H1 (cell line): ENCODE measurements at regions not wholly inside any gene's neighbourhood (a gene's known extent, or its start where the extent isn't known, plus 50 kb on each side); places are given as distances from the start of the nearest gene placed in this dataset.

Experiments used
- CBX5 ChIP-seq: fragments of 300-800, 300-1000 bp; sonication (generic); IDR thresholded peaks from 2 replicates; pipeline ENCODE4 v1.7.1; 2016; ENCODE audit warnings: antibody characterized with exemption, low read length, low read depth
- GABPA ChIP-seq: IDR thresholded peaks from 2 replicates; pipeline ENCODE4 v1.6.1; 2011; ENCODE audit warnings: mild to moderate bottlenecking, low read length, moderate library complexity, borderline replicate concordance; ENCODE audit not compliant: insufficient read depth
- NANOG ChIP-seq: IDR thresholded peaks from 2 replicates; pipeline ENCODE4 v1.6.1; 2011; ENCODE audit warnings: low read length, low read depth, mild to moderate bottlenecking, inconsistent platforms; ENCODE audit not compliant: insufficient read depth, poor library complexity, severe bottlenecking
- POLR2A ChIP-seq, 2 experiments: IDR thresholded peaks; 1 replicate in 1 of 2; 2 replicates in 1 of 2; pipeline ENCODE4 v1.6.1; 2011; ENCODE audit warnings: low read depth in 2 of 2, low read length in 2 of 2, mild to moderate bottlenecking in 2 of 2; ENCODE audit errors: control extremely low read depth in 1 of 2
- RFX5 ChIP-seq: IDR thresholded peaks from 2 replicates; pipeline ENCODE4 v1.6.1; 2011; ENCODE audit warnings: low read depth, low read length, improper control_type of control experiment, borderline replicate concordance
- SAP30 ChIP-seq: fragments of 300-600 bp; sonication (generic); IDR thresholded peaks from 2 replicates; pipeline ENCODE4 v1.7.1; 2012; ENCODE audit warnings: low read length, moderate library complexity, mild to moderate bottlenecking, inconsistent platforms; ENCODE audit not compliant: insufficient read depth, insufficient replicate concordance
- SIN3A ChIP-seq, 2 experiments: IDR thresholded peaks in 1 of 2; conservative IDR thresholded peaks in 1 of 2; 2 replicates each; pipeline ENCODE4 v1.6.1; 2011 to 2012; ENCODE audit warnings: low read length in 2 of 2, improper control_type of control experiment in 1 of 2, low read depth in 1 of 2, mild to moderate bottlenecking in 1 of 2
- SP2 ChIP-seq: IDR thresholded peaks from 2 replicates; pipeline ENCODE4 v1.6.1; 2012; ENCODE audit warnings: mild to moderate bottlenecking, low read length, inconsistent platforms
- TCF12 ChIP-seq: IDR thresholded peaks from 2 replicates; pipeline ENCODE4 v1.6.1; 2011; ENCODE audit warnings: low read depth, mild to moderate bottlenecking, low read length
- ZNF274 ChIP-seq: IDR thresholded peaks from 2 replicates; pipeline ENCODE4 v1.7.0; 2012; ENCODE audit warnings: low read length, borderline replicate concordance; ENCODE audit errors: extremely low read depth
- TF ChIP-seq, protein P1 (sequence below): fragments of 300-600 bp; sonication (generic); IDR thresholded peaks from 2 replicates; pipeline ENCODE4 v1.7.1; 2012; ENCODE audit warnings: low read length, moderate library complexity, mild to moderate bottlenecking, inconsistent platforms; ENCODE audit not compliant: insufficient replicate concordance

DNA sequence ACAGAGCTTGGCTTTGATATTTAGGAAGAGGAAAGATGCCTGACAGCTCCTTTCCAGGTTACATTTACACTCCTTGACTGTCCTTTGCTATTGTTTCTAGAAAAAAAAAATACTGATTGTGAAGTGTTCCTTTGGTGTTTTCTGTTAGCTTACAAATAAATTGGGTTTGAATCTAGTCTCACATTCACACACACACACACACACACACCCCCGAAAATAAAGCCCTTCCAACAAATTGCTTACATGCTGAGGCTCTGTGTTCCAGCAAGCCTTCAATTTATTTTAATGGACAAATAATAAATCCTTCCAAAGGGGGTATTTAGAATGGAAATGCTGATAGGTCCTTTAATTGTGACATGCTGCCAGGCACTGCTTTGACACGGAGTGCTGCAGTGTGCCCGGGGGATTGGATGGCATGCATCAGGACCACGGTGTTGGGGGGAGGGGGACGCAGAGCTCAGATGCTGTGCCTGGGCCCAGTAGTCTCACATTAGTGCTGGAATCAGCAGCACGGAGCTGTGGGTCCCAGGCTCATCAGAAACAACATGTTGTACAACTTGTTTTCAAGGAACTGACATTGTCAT lies 199.9 kb downstream of the CD83 start (continued):
- TF ChIP-seq, protein P1, sequence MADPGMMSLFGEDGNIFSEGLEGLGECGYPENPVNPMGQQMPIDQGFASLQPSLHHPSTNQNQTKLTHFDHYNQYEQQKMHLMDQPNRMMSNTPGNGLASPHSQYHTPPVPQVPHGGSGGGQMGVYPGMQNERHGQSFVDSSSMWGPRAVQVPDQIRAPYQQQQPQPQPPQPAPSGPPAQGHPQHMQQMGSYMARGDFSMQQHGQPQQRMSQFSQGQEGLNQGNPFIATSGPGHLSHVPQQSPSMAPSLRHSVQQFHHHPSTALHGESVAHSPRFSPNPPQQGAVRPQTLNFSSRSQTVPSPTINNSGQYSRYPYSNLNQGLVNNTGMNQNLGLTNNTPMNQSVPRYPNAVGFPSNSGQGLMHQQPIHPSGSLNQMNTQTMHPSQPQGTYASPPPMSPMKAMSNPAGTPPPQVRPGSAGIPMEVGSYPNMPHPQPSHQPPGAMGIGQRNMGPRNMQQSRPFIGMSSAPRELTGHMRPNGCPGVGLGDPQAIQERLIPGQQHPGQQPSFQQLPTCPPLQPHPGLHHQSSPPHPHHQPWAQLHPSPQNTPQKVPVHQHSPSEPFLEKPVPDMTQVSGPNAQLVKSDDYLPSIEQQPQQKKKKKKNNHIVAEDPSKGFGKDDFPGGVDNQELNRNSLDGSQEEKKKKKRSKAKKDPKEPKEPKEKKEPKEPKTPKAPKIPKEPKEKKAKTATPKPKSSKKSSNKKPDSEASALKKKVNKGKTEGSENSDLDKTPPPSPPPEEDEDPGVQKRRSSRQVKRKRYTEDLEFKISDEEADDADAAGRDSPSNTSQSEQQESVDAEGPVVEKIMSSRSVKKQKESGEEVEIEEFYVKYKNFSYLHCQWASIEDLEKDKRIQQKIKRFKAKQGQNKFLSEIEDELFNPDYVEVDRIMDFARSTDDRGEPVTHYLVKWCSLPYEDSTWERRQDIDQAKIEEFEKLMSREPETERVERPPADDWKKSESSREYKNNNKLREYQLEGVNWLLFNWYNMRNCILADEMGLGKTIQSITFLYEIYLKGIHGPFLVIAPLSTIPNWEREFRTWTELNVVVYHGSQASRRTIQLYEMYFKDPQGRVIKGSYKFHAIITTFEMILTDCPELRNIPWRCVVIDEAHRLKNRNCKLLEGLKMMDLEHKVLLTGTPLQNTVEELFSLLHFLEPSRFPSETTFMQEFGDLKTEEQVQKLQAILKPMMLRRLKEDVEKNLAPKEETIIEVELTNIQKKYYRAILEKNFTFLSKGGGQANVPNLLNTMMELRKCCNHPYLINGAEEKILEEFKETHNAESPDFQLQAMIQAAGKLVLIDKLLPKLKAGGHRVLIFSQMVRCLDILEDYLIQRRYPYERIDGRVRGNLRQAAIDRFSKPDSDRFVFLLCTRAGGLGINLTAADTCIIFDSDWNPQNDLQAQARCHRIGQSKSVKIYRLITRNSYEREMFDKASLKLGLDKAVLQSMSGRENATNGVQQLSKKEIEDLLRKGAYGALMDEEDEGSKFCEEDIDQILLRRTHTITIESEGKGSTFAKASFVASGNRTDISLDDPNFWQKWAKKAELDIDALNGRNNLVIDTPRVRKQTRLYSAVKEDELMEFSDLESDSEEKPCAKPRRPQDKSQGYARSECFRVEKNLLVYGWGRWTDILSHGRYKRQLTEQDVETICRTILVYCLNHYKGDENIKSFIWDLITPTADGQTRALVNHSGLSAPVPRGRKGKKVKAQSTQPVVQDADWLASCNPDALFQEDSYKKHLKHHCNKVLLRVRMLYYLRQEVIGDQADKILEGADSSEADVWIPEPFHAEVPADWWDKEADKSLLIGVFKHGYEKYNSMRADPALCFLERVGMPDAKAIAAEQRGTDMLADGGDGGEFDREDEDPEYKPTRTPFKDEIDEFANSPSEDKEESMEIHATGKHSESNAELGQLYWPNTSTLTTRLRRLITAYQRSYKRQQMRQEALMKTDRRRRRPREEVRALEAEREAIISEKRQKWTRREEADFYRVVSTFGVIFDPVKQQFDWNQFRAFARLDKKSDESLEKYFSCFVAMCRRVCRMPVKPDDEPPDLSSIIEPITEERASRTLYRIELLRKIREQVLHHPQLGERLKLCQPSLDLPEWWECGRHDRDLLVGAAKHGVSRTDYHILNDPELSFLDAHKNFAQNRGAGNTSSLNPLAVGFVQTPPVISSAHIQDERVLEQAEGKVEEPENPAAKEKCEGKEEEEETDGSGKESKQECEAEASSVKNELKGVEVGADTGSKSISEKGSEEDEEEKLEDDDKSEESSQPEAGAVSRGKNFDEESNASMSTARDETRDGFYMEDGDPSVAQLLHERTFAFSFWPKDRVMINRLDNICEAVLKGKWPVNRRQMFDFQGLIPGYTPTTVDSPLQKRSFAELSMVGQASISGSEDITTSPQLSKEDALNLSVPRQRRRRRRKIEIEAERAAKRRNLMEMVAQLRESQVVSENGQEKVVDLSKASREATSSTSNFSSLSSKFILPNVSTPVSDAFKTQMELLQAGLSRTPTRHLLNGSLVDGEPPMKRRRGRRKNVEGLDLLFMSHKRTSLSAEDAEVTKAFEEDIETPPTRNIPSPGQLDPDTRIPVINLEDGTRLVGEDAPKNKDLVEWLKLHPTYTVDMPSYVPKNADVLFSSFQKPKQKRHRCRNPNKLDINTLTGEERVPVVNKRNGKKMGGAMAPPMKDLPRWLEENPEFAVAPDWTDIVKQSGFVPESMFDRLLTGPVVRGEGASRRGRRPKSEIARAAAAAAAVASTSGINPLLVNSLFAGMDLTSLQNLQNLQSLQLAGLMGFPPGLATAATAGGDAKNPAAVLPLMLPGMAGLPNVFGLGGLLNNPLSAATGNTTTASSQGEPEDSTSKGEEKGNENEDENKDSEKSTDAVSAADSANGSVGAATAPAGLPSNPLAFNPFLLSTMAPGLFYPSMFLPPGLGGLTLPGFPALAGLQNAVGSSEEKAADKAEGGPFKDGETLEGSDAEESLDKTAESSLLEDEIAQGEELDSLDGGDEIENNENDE = no peak
- TF ChIP-seq SAP30 (no peak), CBX5 (no peak), SIN3A (conservative IDR thresholded peaks at IDR 0.05 in 1 of 2, IDR thresholded peaks at IDR 0.05 in 1 of 2; ENCODE audit: low read depth in 1 of 2, low read length in 2 of 2) (no peak), POLR2A (IDR thresholded peaks at IDR 0.05; ENCODE audit: control extremely low read depth in 1 of 2, low read depth in 2 of 2, low read length in 2 of 2) (no peak), NANOG (no peak), RFX5 (no peak), TCF12 (no peak), ZNF274 (no peak), GABPA (no peak), SP2 (no peak)
